Activated CD8-positive, alpha-beta memory T cell treated with anti-CD3 and anti-CD28 coated beads, Interleukin-2, amount 50 U/mL, for 24 hours (primary cell): ENCODE measurements at regions not wholly inside any gene's neighbourhood (a gene's known extent, or its start where the extent isn't known, plus 50 kb on each side); places are given as distances from the start of the nearest gene placed in this dataset.
"Not testable (repeated sequence)": the region's sequence is repeated elsewhere in the genome, so short reads cannot be mapped to it uniquely, and the experiment has no call there.

Source experiments
- DNase-seq: peaks from one replicate; pipeline ENCODE4 v3.0.0-alpha.2; 2020; ENCODE audit errors: extremely low read depth

- no peak for DNase-seq
These were observed 1640.9 kb upstream of the C9orf72 start for GRCh38 chr9:29214154-29214689.

GRCh38 chr9:29214690-29215253 is 1641.5 kb upstream of the C9orf72 start:
- no peak for DNase-seq

- no peak for DNase-seq
These were observed 1644.7 kb upstream of the C9orf72 start for GRCh38 chr9:29217966-29218365.

- no peak for DNase-seq
These were observed 1647.4 kb upstream of the C9orf72 start for GRCh38 chr9:29220596-29221251.

- no peak for DNase-seq
These were observed 1655.3 kb upstream of the C9orf72 start for GRCh38 chr9:29228558-29228957.

- DNase-seq, result no peak
These were observed 1657.7 kb upstream of the C9orf72 start for GRCh38 chr9:29230931-29231330.

- DNase-seq, result no peak
These were observed 1659.9 kb upstream of the C9orf72 start for GRCh38 chr9:29233193-29233592.

- no peak for DNase-seq
These were observed 1668.0 kb upstream of the C9orf72 start for GRCh38 chr9:29241320-29241719.

GRCh38 chr9:29245351-29245750 is 1672.1 kb upstream of the C9orf72 start:
- no peak for DNase-seq

- not testable (repeated sequence) for DNase-seq
These were observed 1697.1 kb upstream of the C9orf72 start for GRCh38 chr9:29270400-29270799.

- DNase-seq, result no peak
These were observed 1708.8 kb upstream of the C9orf72 start for GRCh38 chr9:29282121-29282520.

GRCh38 chr9:29285818-29286217 is 1712.5 kb upstream of the C9orf72 start:
- DNase-seq, result no peak

- no peak for DNase-seq
These were observed 1716.1 kb upstream of the C9orf72 start for GRCh38 chr9:29289365-29289764.

- no peak for DNase-seq
These were observed 1717.2 kb upstream of the C9orf72 start for GRCh38 chr9:29290516-29290915.

- no peak for DNase-seq
These were observed 1724.3 kb upstream of the C9orf72 start for GRCh38 chr9:29297592-29297991.

GRCh38 chr9:29311221-29311620 is 1737.9 kb upstream of the C9orf72 start:
- no peak for DNase-seq

GRCh38 chr9:29312327-29312726 is 1739.0 kb upstream of the C9orf72 start:
- DNase-seq, result no peak

GRCh38 chr9:29319736-29320513 is 1746.6 kb upstream of the C9orf72 start:
- no peak for DNase-seq

- no peak for DNase-seq
These were observed 1749.0 kb upstream of the C9orf72 start for GRCh38 chr9:29322240-29322639.

- no peak for DNase-seq
These were observed 1752.6 kb upstream of the C9orf72 start for GRCh38 chr9:29325894-29326293.

GRCh38 chr9:29332789-29333188 is 1759.5 kb upstream of the C9orf72 start:
- no peak for DNase-seq

GRCh38 chr9:29336281-29336680 is 1763.0 kb upstream of the C9orf72 start:
- DNase-seq, result no peak

GRCh38 chr9:29339387-29339786 is 1766.1 kb upstream of the C9orf72 start:
- DNase-seq, result no peak
